ENCODE measurements at regions not wholly inside any gene's neighbourhood (a gene's known extent, or its start where the extent isn't known, plus 50 kb on each side); places are given as distances from the start of the nearest gene placed in this dataset.

DNA sequence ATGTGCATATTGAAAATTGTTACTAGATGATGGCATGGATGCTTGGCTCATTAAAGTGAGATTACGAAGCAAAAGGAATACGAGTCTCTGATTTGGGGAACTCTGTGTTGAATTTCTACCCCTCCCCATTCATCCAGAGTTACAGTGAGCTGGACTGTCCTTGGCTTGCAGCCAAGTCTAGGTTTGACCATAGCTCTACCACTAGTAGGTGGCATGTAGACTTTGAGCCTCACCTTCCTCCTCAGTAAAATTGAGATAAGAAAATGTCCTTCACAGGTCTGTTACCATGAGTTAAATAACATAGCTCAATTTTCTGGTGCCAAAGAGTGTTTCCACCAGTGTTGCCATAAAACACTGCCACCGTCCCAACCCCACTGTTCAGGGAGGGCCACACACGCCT is 727.6 kb upstream of the ID2 start:
- Mint-ChIP-seq H3K4me3 (no peak overlapping the region), H3K4me1 (ENCODE audit: low read depth) (no peaks in the 10 kb centered on the region), H3K36me3 (ENCODE audit: low read depth) (no peaks in the 10 kb centered on the region), H3K9me3 (no peaks in the 10 kb centered on the region), H3K27ac (no peak overlapping the region), H3K27me3 (ENCODE audit: insufficient read depth) (peaks cover 16% of the 10 kb centered on the region)
- DNase-seq, result no peak
- TF ChIP-seq, protein P1, sequence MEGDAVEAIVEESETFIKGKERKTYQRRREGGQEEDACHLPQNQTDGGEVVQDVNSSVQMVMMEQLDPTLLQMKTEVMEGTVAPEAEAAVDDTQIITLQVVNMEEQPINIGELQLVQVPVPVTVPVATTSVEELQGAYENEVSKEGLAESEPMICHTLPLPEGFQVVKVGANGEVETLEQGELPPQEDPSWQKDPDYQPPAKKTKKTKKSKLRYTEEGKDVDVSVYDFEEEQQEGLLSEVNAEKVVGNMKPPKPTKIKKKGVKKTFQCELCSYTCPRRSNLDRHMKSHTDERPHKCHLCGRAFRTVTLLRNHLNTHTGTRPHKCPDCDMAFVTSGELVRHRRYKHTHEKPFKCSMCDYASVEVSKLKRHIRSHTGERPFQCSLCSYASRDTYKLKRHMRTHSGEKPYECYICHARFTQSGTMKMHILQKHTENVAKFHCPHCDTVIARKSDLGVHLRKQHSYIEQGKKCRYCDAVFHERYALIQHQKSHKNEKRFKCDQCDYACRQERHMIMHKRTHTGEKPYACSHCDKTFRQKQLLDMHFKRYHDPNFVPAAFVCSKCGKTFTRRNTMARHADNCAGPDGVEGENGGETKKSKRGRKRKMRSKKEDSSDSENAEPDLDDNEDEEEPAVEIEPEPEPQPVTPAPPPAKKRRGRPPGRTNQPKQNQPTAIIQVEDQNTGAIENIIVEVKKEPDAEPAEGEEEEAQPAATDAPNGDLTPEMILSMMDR (IDR thresholded peaks at IDR 0.05), result no peak

- Mint-ChIP-seq H3K27me3 (ENCODE audit: insufficient read depth) (peaks cover 22% of the 10 kb centered on the region), H3K27ac (no peak overlapping the region), H3K9me3 (no peaks in the 10 kb centered on the region), H3K36me3 (ENCODE audit: low read depth) (no peaks in the 10 kb centered on the region), H3K4me1 (ENCODE audit: low read depth) (no peaks in the 10 kb centered on the region), H3K4me3 (no peak overlapping the region)
- TF ChIP-seq, protein P1 (IDR thresholded peaks at IDR 0.05), result no peak
- no peak for DNase-seq
Observed at GRCh38 chr2:7956126-7956689, 725.6 kb upstream of the ID2 start.

DNA sequence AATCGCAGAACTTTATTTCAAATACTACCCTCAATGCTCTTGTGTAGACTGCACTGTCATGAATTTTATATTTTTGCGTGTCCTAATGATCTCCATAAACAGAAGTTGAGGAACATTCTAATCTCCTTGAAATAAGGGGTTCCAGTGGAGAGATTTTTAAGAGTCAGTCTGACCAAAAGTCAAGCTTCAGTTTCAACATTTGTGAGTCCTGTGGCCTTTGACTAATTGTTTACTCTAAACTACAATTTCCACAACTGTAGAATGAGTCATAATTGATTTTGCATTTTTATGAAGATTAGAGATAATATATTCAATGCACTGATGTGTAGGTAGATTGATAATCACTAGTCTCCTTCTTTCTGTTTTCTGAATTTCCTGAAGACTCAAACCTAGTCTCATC is 720.3 kb upstream of the ID2 start:
- H3K27ac Mint-ChIP-seq, result no peak overlapping the region
- no peaks in the 10 kb centered on the region for H3K9me3 Mint-ChIP-seq
- H3K36me3 Mint-ChIP-seq (ENCODE audit: low read depth), result no peaks in the 10 kb centered on the region
- DNase-seq, result no peak
- TF ChIP-seq, protein P1 (IDR thresholded peaks at IDR 0.05), result no peak
- no peaks in the 10 kb centered on the region for H3K4me1 Mint-ChIP-seq (ENCODE audit: low read depth)
- H3K4me3 Mint-ChIP-seq, result no peak overlapping the region
- peaks cover 14% of the 10 kb centered on the region for H3K27me3 Mint-ChIP-seq (ENCODE audit: insufficient read depth)

- no peak overlapping the region for H3K27ac Mint-ChIP-seq
- H3K27me3 Mint-ChIP-seq (ENCODE audit: insufficient read depth), result peaks cover 17% of the 10 kb centered on the region
- H3K9me3 Mint-ChIP-seq, result no peaks in the 10 kb centered on the region
- DNase-seq, result no peak
- H3K36me3 Mint-ChIP-seq (ENCODE audit: low read depth), result no peaks in the 10 kb centered on the region
- TF ChIP-seq, protein P1 (IDR thresholded peaks at IDR 0.05), result no peak
- no peak overlapping the region for H3K4me3 Mint-ChIP-seq
- no peaks in the 10 kb centered on the region for H3K4me1 Mint-ChIP-seq (ENCODE audit: low read depth)
Observed at GRCh38 chr2:7962161-7962560, 719.7 kb upstream of the ID2 start.

DNA sequence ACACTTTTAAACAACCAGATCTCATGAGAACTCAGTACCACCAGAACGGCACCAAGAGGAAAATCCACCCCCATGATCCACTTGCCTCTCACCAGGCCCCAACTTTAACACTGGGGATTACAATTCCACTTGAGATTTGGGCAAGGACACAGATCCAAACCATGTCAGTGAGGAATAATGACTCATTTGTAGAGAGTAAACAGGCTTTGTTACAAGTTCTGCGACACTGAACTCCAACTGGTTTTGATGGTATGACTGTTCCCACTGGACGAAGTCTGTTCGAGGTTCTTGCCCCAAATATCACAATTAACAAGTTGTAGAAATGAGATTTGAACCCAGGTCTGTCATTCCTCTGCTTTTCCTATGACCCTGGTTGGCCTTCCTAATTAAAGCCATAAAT is 718.1 kb upstream of the ID2 start:
- Mint-ChIP-seq H3K4me1 (ENCODE audit: low read depth) (no peaks in the 10 kb centered on the region), H3K4me3 (no peak overlapping the region), H3K27ac (no peak overlapping the region), H3K9me3 (no peaks in the 10 kb centered on the region), H3K36me3 (ENCODE audit: low read depth) (no peaks in the 10 kb centered on the region), H3K27me3 (ENCODE audit: insufficient read depth) (peaks cover 19% of the 10 kb centered on the region)
- TF ChIP-seq, protein P1 (IDR thresholded peaks at IDR 0.05), result no peak
- no peak for DNase-seq

- Mint-ChIP-seq H3K4me1 (ENCODE audit: low read depth) (no peaks in the 10 kb centered on the region), H3K9me3 (no peaks in the 10 kb centered on the region), H3K36me3 (ENCODE audit: low read depth) (no peaks in the 10 kb centered on the region), H3K27ac (no peak overlapping the region), H3K27me3 (ENCODE audit: insufficient read depth) (peaks cover 9% of the 10 kb centered on the region), H3K4me3 (no peak overlapping the region)
- no peak for DNase-seq
- TF ChIP-seq, protein P1 (IDR thresholded peaks at IDR 0.05), result no peak
Observed at GRCh38 chr2:7966032-7966431, 715.8 kb upstream of the ID2 start.

Measured in HFFc6 (cell line).